SK-N-SH (cell line): ENCODE measurements at regions not wholly inside any gene's neighbourhood (a gene's known extent, or its start where the extent isn't known, plus 50 kb on each side); places are given as distances from the start of the nearest gene placed in this dataset.

ENCODE experiments used
- CTCF ChIA-PET: fragments of 300-600, 350-600 bp; formaldehyde crosslinking; extraction: SDS; loops from one replicate; lab custom pipeline; 2021; lab: Yijun Ruan, JAX
- POLR2A ChIA-PET: fragments of 350-600 bp; sonication (Branson Sonifier 250); formaldehyde crosslinking; extraction: SDS; loops from one replicate; lab custom pipeline; 2020; ENCODE audit warnings: antibody characterized with exemption, inconsistent platforms; lab: Yijun Ruan, JAX
- DNase-seq: peaks from one replicate; pipeline ENCODE4 v3.0.0; 2012
- H2AFZ ChIP-seq: fragments of 200-600 bp; sonication (generic); 2 replicates; pipeline ENCODE4 v1.8.1; 2016; ENCODE audit warnings: antibody characterized with exemption, mild to moderate bottlenecking, low read depth
- H3F3A ChIP-seq: fragments of 200-600 bp; sonication (generic); replicated peaks from 2 replicates; pipeline ENCODE3; 2016; ENCODE audit warnings: antibody characterized with exemption, mild to moderate bottlenecking; ENCODE audit not compliant: insufficient read depth
- H3K27ac ChIP-seq, 2 experiments: fragments of 200-500 bp in 1 of 2; fragments of 200-600 bp in 1 of 2; sonication (Bioruptor generic) in 1 of 2; sonication (generic), shearing (Covaris generic) in 1 of 2; 2 replicates each; pipeline versions ENCODE4 v1.5.1 to v1.6.1; 2014 to 2016; ENCODE audit warnings: low read depth in 2 of 2, inconsistent platforms in 1 of 2, low read length in 1 of 2, mild to moderate bottlenecking in 1 of 2, mixed read lengths in 1 of 2
- H3K27me3 ChIP-seq: fragments of 200-600 bp; sonication (generic), shearing (Covaris generic); 2 replicates; pipeline ENCODE4 v1.6.1; 2016; ENCODE audit warnings: mixed run types; ENCODE audit not compliant: insufficient read depth
- H3K36me3 ChIP-seq, 2 experiments: fragments of 200-500 bp in 1 of 2; fragments of 200-600 bp in 1 of 2; sonication (Bioruptor generic) in 1 of 2; sonication (generic) in 1 of 2; replicated peaks in 1 of 2; 2 replicates each; pipeline versions ENCODE3 to v1.5.1; 2014 to 2016; ENCODE audit warnings: low read length in 1 of 2, mild to moderate bottlenecking in 1 of 2; ENCODE audit not compliant: insufficient read depth in 2 of 2, control insufficient read depth in 1 of 2
- H3K4me1 ChIP-seq, 2 experiments: fragments of 200-500 bp in 1 of 2; fragments of 200-600 bp in 1 of 2; sonication (Bioruptor generic) in 1 of 2; sonication (generic), shearing (Covaris generic) in 1 of 2; 2 replicates each; pipeline versions ENCODE4 v1.5.1 to v1.6.1; 2014 to 2016; ENCODE audit warnings: low read depth in 1 of 2, low read length in 1 of 2, mixed run types in 1 of 2; ENCODE audit not compliant: insufficient read depth in 2 of 2, control insufficient read depth in 1 of 2
- H3K4me2 ChIP-seq: fragments of 200-600 bp; sonication (generic), shearing (Covaris generic); 2 replicates; pipeline ENCODE4 v1.6.1; 2017; ENCODE audit warnings: mixed run types
- H3K4me3 ChIP-seq, 2 experiments: fragments of 200-500 bp in 1 of 2; fragments of 200-600 bp in 1 of 2; sonication (Bioruptor generic) in 1 of 2; sonication (generic), shearing (Covaris generic) in 1 of 2; 2 replicates each; pipeline versions ENCODE4 v1.5.1 to v1.8.1; 2014 to 2016; ENCODE audit warnings: low read depth in 2 of 2, inconsistent platforms in 1 of 2, low read length in 1 of 2, mild to moderate bottlenecking in 1 of 2, mixed read lengths in 1 of 2, moderate library complexity in 1 of 2
- H3K79me2 ChIP-seq: fragments of 200-600 bp; sonication (generic); 2 replicates; pipeline ENCODE4 v1.8.1; 2017; ENCODE audit warnings: mild to moderate bottlenecking; ENCODE audit not compliant: insufficient read depth
- H3K9ac ChIP-seq: fragments of 200-600 bp; sonication (generic); 2 replicates; pipeline ENCODE4 v1.6.1; 2017; ENCODE audit warnings: mixed run types
- H3K9me2 ChIP-seq: fragments of 200-600 bp; sonication (generic); 2 replicates; pipeline ENCODE4 v1.6.1; 2017; ENCODE audit warnings: mixed run types
- H3K9me3 ChIP-seq: fragments of 200-600 bp; sonication (generic); 2 replicates; pipeline ENCODE4 v1.6.1; 2017; ENCODE audit warnings: mixed run types, mild to moderate bottlenecking, moderate library complexity
- H4K20me1 ChIP-seq: fragments of 200-600 bp; sonication (generic); 2 replicates; pipeline ENCODE4 v1.6.1; 2017; ENCODE audit warnings: mild to moderate bottlenecking, mixed run types; ENCODE audit not compliant: insufficient read depth
- ELF1 ChIP-seq: IDR thresholded peaks from 2 replicates; pipeline ENCODE4 v1.4.0; 2012
- EP300 ChIP-seq, 2 experiments: IDR thresholded peaks; 2 replicates each; pipeline versions ENCODE4 v1.4.0 to v1.6.1; 2012; ENCODE audit warnings: borderline replicate concordance in 1 of 2, low read depth in 1 of 2, low read length in 1 of 2
- FOXJ3 ChIP-seq: sonication (generic); formaldehyde crosslinking; IDR thresholded peaks from 2 replicates; pipeline ENCODE4 v1.5.1; 2020; ENCODE audit warnings: mild to moderate bottlenecking, missing genetic modification reagents
- FOXM1 ChIP-seq: IDR thresholded peaks from 2 replicates; pipeline ENCODE4 v1.4.0; 2012; ENCODE audit warnings: low read depth, mild to moderate bottlenecking
- GATA2 ChIP-seq: sonication (generic); formaldehyde crosslinking; IDR thresholded peaks from 2 replicates; pipeline ENCODE4 v1.5.0; 2020; ENCODE audit warnings: mild to moderate bottlenecking, missing genetic modification reagents
- MEF2A ChIP-seq: IDR thresholded peaks from 2 replicates; pipeline ENCODE4 v1.4.0; 2012; ENCODE audit warnings: low read depth, borderline replicate concordance
- NFIC ChIP-seq: IDR thresholded peaks from 2 replicates; pipeline ENCODE4 v1.4.0; 2012; ENCODE audit warnings: borderline replicate concordance
- RAD21 ChIP-seq: IDR thresholded peaks from 2 replicates; pipeline ENCODE4 v1.6.1; 2012; ENCODE audit warnings: mild to moderate bottlenecking, low read length
- RCOR1 ChIP-seq: fragments of 150-350 bp; IDR thresholded peaks from 2 replicates; pipeline ENCODE4 v1.6.1; 2017; ENCODE audit warnings: antibody characterized with exemption, low read length
- RFX5 ChIP-seq: IDR thresholded peaks from 2 replicates; pipeline ENCODE4 v1.6.1; 2012; ENCODE audit warnings: mild to moderate bottlenecking, improper control_type of control experiment, low read length
- RXRA ChIP-seq: IDR thresholded peaks from 2 replicates; pipeline ENCODE4 v1.4.0; 2012; ENCODE audit warnings: low read depth, mild to moderate bottlenecking, borderline replicate concordance
- SMC3 ChIP-seq: IDR thresholded peaks from 2 replicates; pipeline ENCODE4 v1.6.1; 2012; ENCODE audit warnings: low read depth, low read length, improper control_type of control experiment
- TEAD4 ChIP-seq: IDR thresholded peaks from 2 replicates; pipeline ENCODE4 v1.4.0; 2012; ENCODE audit warnings: mild to moderate bottlenecking, borderline replicate concordance; ENCODE audit not compliant: insufficient read depth
- WGBS: methylation state at CpG from one replicate; pipeline ENCODE4 v1.1.6; 2017; ENCODE audit warnings: low lambda C conversion rate; 5-methylcytosine and 5-hydroxymethylcytosine counted together
- TF ChIP-seq, protein P1 (sequence below): fragments of 150-350 bp; IDR thresholded peaks from 2 replicates; pipeline ENCODE4 v1.6.1; 2017; ENCODE audit warnings: antibody characterized with exemption, low read length, low read depth, borderline replicate concordance
- TF ChIP-seq, protein P2 (sequence below): IDR thresholded peaks from 2 replicates; pipeline ENCODE4 v1.6.1; 2012; ENCODE audit warnings: mild to moderate bottlenecking, low read depth, low read length, moderate library complexity
- TF ChIP-seq, protein P3 (sequence below): IDR thresholded peaks from 2 replicates; pipeline ENCODE4; 2012
- TF ChIP-seq, protein P4 (sequence below): IDR thresholded peaks from 2 replicates; pipeline ENCODE4 v1.4.0; 2012; ENCODE audit warnings: low read depth, borderline replicate concordance

DNA sequence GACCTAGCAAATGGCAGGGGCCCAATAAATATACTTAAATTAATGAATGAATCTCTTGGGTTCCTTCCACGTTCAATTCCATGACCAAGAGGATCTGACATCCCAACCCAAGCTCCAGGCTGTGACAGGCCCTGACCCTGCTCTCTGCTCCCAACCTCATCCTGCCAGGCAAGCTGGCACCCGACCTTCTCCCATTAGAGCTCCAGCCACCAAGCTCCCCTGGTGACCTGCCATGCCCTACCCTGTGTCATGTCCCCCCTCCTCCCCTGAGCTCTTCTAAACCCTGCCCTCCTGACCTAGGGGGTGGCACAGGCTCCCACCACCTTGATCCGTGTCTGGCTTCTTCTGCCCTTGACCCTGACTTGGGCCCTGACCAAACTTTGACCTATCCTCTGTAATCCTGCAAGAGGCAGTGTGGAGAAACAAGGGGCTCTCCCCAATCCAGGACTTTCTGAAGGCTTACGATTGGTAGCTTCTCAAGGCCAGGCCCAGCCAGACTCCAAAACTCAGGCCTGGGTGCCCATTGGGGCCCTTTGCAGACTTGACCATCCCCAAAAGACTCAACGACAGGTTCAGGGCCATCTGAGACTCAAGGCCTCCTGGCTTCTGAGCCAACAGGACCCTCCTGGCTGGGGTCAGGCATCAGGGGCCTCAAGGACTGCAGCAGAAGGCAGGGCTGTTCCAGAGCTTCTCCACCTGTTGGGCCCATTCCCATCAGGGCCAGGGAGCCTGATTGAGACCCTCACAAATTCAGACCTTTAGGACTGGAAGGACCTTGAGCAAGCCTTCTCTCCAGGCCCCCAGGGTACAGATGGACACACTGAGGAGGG lies 249.0 kb downstream of the PTPRU start:
- no peak for DNase-seq
- no peak for TF ChIP-seq GATA2
- TF ChIP-seq, protein P1, sequence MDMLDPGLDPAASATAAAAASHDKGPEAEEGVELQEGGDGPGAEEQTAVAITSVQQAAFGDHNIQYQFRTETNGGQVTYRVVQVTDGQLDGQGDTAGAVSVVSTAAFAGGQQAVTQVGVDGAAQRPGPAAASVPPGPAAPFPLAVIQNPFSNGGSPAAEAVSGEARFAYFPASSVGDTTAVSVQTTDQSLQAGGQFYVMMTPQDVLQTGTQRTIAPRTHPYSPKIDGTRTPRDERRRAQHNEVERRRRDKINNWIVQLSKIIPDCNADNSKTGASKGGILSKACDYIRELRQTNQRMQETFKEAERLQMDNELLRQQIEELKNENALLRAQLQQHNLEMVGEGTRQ = no peak
- TF ChIP-seq EP300 (IDR thresholded peaks at IDR 0.05; ENCODE audit: borderline replicate concordance in 1 of 2, low read depth in 1 of 2, low read length in 1 of 2) = no peak
- no peak for TF ChIP-seq FOXM1
- no peak for TF ChIP-seq TEAD4
- TF ChIP-seq RFX5 = no peak
- no peak for TF ChIP-seq FOXJ3
- no peak for TF ChIP-seq ELF1
- no peak for TF ChIP-seq NFIC
- no peak for TF ChIP-seq SMC3
- TF ChIP-seq RAD21 = no peak
- TF ChIP-seq RCOR1 = no peak
- TF ChIP-seq, protein P2, sequence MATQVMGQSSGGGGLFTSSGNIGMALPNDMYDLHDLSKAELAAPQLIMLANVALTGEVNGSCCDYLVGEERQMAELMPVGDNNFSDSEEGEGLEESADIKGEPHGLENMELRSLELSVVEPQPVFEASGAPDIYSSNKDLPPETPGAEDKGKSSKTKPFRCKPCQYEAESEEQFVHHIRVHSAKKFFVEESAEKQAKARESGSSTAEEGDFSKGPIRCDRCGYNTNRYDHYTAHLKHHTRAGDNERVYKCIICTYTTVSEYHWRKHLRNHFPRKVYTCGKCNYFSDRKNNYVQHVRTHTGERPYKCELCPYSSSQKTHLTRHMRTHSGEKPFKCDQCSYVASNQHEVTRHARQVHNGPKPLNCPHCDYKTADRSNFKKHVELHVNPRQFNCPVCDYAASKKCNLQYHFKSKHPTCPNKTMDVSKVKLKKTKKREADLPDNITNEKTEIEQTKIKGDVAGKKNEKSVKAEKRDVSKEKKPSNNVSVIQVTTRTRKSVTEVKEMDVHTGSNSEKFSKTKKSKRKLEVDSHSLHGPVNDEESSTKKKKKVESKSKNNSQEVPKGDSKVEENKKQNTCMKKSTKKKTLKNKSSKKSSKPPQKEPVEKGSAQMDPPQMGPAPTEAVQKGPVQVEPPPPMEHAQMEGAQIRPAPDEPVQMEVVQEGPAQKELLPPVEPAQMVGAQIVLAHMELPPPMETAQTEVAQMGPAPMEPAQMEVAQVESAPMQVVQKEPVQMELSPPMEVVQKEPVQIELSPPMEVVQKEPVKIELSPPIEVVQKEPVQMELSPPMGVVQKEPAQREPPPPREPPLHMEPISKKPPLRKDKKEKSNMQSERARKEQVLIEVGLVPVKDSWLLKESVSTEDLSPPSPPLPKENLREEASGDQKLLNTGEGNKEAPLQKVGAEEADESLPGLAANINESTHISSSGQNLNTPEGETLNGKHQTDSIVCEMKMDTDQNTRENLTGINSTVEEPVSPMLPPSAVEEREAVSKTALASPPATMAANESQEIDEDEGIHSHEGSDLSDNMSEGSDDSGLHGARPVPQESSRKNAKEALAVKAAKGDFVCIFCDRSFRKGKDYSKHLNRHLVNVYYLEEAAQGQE = no peak
- TF ChIP-seq MEF2A = no peak
- TF ChIP-seq RXRA = no peak
- TF ChIP-seq, protein P3, sequence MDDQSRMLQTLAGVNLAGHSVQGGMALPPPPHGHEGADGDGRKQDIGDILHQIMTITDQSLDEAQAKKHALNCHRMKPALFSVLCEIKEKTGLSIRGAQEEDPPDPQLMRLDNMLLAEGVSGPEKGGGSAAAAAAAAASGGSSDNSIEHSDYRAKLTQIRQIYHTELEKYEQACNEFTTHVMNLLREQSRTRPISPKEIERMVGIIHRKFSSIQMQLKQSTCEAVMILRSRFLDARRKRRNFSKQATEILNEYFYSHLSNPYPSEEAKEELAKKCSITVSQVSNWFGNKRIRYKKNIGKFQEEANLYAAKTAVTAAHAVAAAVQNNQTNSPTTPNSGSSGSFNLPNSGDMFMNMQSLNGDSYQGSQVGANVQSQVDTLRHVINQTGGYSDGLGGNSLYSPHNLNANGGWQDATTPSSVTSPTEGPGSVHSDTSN = no peak
- TF ChIP-seq, protein P4, sequence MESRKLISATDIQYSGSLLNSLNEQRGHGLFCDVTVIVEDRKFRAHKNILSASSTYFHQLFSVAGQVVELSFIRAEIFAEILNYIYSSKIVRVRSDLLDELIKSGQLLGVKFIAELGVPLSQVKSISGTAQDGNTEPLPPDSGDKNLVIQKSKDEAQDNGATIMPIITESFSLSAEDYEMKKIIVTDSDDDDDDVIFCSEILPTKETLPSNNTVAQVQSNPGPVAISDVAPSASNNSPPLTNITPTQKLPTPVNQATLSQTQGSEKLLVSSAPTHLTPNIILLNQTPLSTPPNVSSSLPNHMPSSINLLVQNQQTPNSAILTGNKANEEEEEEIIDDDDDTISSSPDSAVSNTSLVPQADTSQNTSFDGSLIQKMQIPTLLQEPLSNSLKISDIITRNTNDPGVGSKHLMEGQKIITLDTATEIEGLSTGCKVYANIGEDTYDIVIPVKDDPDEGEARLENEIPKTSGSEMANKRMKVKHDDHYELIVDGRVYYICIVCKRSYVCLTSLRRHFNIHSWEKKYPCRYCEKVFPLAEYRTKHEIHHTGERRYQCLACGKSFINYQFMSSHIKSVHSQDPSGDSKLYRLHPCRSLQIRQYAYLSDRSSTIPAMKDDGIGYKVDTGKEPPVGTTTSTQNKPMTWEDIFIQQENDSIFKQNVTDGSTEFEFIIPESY = no peak
- Histone ChIP-seq H4K20me1 (no peaks in the 10 kb centered on the region), H3K4me1 (peaks cover 0 to 4% of the 10 kb centered on the region in 2 experiments; a peak in 1 of 4 replicates), H3K4me3 (no peak overlapping the region), H3K4me2 (no peak overlapping the region), H3F3A (no peaks in the 10 kb centered on the region), H2AFZ (no peak overlapping the region), H3K9me2 (no peaks in the 10 kb centered on the region), H3K9me3 (no peaks in the 10 kb centered on the region), H3K9ac (no peak overlapping the region), H3K27me3 (no peaks in the 10 kb centered on the region), H3K79me2 (no peaks in the 10 kb centered on the region), H3K27ac (no peak overlapping the region), H3K36me3 (no peaks in the 10 kb centered on the region)
- CTCF ChIA-PET = interaction anchor here (0.7 to 2.0 kb wide), 3 partner anchors 11 to 113 kb away, joined by 3 to 5 read pairs (median 3); no protein-coding TSS in a partner anchor
- 18% methylated on average over 3 of the region's 5 CpGs for WGBS
- POLR2A ChIA-PET = no interaction called here
